GM18519 (cell line): ENCODE measurements at regions not wholly inside any gene's neighbourhood (a gene's known extent, or its start where the extent isn't known, plus 50 kb on each side); places are given as distances from the start of the nearest gene placed in this dataset.
"Not testable (repeated sequence)": the region's sequence is repeated elsewhere in the genome, so short reads cannot be mapped to it uniquely, and the experiment has no call there.

Experiments
- ATAC-seq: cut with Tn5 transposase; IDR thresholded peaks from one replicate; pipeline ENCODE4 v1.9.1; 2021; ENCODE audit warnings: mild to moderate bottlenecking, moderate library complexity; ENCODE audit not compliant: unreplicated experiment, low FRiP score

DNA sequence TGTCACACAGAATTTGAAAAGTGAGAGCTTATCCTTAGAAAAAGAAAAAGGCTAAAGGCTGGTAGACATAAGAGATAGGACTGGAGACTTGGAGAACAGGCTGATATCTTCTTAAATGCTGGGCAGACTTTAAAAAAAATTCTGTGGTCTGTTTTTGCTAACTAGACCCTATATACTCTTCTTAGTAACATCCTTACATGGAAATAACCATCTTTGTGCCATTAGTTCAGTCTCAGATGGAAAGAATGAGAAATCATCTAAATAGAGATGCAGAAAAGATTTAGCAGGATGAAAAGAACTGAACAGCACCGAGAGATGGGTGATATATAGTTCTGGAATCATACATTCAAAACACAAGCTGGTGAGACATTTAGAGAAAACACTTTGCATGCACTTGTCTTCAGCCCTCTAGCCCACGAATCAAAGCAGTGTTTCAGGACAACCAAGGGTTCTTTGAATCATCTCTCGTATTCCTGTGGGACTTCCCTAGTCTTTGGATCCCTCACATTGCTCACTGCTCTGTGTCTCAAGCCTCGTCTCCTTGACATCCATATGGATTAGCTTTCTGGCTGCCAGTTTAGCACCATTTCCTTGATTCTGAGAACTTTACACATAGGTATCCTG is 93.0 kb upstream of the LYSMD4 start:
- no peak for ATAC-seq

- no peak for ATAC-seq
Observed at GRCh38 chr15:99823346-99823745, 90.1 kb upstream of the LYSMD4 start.

- no peak for ATAC-seq
Observed at GRCh38 chr15:99819981-99820718, 86.9 kb upstream of the LYSMD4 start.

GRCh38 chr15:99818872-99819271 is 85.6 kb upstream of the LYSMD4 start:
- ATAC-seq: no peak

DNA sequence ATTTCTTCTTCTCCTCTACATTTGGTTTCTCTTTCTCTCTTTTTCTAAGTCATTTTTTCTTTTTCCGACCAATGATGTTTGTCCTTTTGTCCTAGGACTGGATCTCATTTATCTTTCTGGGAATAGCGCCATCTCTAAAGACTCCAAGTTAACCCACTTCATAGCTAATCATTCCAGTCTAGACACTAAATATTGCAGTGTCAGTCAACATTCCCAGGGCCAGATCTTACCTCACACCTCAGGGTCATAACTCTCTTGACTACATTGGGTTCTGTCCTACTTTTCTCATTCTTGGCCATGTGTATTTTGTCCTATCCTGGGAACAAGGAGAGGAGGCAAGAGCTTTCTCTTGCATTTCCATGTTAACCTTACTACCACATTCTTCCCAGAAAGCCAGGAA is 83.6 kb upstream of the LYSMD4 start:
- not testable (repeated sequence) for ATAC-seq

DNA sequence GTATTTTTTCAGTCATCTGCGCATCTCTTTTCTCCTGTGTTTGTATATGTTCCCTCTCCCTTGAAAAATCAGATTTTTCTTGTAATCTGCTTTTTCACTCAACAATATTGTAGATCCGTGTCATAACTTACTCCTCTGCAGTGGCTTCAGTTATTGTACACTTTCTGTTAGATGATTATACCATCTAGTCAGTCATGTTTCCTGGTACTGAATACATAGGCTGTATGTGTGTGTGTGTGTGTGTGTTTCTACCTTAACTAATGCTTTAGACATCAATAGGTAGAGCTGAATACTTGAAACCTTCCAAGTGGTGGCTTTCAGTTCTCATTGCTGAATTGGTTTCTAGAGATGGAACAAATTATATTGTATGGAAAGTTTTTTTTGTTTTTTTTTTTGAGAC is 77.4 kb upstream of the LYSMD4 start:
- not testable (repeated sequence) for ATAC-seq

DNA sequence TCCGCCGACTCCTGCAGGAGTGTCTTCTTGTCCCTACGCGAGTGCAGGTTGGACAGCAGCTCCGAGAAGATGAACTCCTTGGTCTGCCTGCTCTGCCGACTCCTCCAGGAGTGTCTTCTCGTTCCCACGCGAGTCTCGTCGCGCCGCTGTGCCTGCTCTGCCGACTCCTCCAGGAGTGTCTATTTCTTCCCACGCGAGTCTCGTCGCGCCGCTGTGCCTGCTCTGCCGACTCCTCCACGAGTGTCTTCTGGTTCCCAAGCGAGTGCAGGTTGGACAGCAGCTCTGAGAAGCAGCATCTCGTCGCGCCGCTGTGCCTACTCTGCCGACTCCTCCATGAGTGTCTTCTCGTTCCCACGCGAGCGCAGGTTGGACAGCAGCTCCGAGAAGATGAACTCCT is 66.6 kb upstream of the LYSMD4 start:
- ATAC-seq: not testable (repeated sequence)

GRCh38 chr15:99799182-99799853 is 66.1 kb upstream of the LYSMD4 start:
- not testable (repeated sequence) for ATAC-seq

DNA sequence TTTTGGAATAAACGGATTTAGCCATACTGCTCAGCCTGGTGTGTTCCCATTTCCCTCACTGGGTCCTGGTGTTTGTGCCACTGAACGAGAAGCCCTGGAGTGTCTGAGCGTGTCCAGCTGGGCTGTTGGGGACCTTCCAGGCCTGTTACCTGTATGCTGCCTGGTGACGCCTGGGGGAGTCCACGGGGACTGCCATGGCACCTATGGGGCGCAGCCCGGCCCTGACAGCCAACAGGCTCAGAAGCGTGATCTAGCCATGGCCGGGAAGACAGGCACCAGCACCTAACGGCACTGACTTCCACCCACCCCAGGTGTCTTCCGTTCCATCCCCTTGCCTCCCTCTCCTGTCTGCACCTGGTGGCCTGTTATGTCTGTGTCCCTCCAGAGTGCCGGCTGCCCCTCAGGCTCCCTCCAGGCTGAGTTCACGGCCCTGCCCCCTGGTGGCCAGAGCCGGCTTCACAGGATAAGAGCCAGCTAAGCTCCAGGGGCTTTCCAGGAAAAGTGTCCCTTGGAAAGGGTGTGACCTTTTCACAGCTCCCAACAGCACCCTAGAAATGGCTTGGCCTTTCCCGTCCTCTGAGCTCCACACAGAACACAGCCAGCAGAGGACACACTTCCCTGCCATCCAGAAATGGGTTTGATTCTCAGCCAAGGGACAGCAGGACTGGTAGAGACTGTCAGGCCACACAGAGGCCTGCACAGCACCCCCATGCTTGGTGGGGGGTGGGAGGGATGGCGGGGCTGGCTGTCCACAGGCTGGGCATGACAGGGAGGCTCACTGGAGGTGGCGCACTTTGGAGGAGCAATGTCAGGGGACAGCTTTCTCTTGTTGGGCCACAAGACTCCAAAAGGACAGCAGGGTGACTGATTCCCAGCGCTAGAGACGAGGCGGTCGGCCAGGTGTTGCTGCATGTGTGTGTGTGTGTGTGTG is 64.0 kb upstream of the LYSMD4 start:
- ATAC-seq: not testable (repeated sequence)

GRCh38 chr15:99791881-99792807 is 58.9 kb upstream of the LYSMD4 start:
- not testable (repeated sequence) for ATAC-seq

GRCh38 chr15:99790751-99791150 is 57.5 kb upstream of the LYSMD4 start:
- not testable (repeated sequence) for ATAC-seq

DNA sequence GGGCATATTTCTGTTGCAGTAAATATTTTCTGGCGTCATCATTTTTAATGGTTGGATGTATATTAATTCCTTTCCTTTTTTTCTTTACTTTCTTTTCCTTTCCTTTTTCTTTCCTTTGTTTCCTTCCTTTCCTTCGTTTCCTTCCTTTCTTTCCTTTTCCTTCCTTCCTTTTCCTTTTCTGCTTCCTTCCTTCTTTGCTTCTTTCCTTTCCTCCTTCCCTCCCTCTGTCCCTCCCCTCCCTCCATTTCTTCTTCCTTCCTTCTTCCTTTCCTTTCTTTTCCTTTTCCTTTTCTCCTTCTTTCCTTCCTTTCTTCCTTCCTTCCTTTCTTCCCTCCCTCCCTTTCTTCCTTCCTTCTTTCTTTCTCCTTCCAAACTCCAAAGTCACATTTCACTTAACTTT is 54.9 kb upstream of the LYSMD4 start:
- no peak for ATAC-seq

- not testable (repeated sequence) for ATAC-seq
Observed at GRCh38 chr15:99784800-99785199, 51.6 kb upstream of the LYSMD4 start.

- ATAC-seq: not testable (repeated sequence)
Observed at GRCh38 chr15:99783918-99784619, 50.8 kb upstream of the LYSMD4 start.
